ENCODE measurements at regions not wholly inside any gene's neighbourhood (a gene's known extent, or its start where the extent isn't known, plus 50 kb on each side); places are given as distances from the start of the nearest gene placed in this dataset.

- TF ChIP-seq GABPA (IDR thresholded peaks at IDR 0.05; ENCODE audit: low read depth) (no peak), POLR2AphosphoS5 (IDR thresholded peaks at IDR 0.05; ENCODE audit: low read depth) (no peak), SPI1 (IDR thresholded peaks at IDR 0.05; ENCODE audit: borderline replicate concordance, low read depth) (no peak), REST (IDR thresholded peaks at IDR 0.05; ENCODE audit: insufficient replicate concordance, low read depth) (no peak), CTCF (IDR thresholded peaks at IDR 0.05; ENCODE audit: insufficient read depth, low read length) (no peak)
- H3K27me3 ChIP-seq (ENCODE audit: insufficient read depth, poor library complexity, severe bottlenecking): no peaks in the 10 kb centered on the region
- H3K27ac ChIP-seq (replicated peaks): no peak overlapping the region
- H3K4me3 ChIP-seq (replicated peaks; ENCODE audit: insufficient read depth, low read length): no peak overlapping the region
- DNase-seq (ENCODE audit: low read depth in 1 of 2, low spot score in 1 of 2): no peak
These were observed 483.0 kb upstream of the DEPDC1 start for GRCh38 chr1:68979891-68980290.

- no peak overlapping the region for H3K4me3 ChIP-seq (replicated peaks; ENCODE audit: insufficient read depth, low read length)
- TF ChIP-seq POLR2AphosphoS5 (IDR thresholded peaks at IDR 0.05; ENCODE audit: low read depth) (no peak), REST (IDR thresholded peaks at IDR 0.05; ENCODE audit: insufficient replicate concordance, low read depth) (no peak), CTCF (IDR thresholded peaks at IDR 0.05; ENCODE audit: insufficient read depth, low read length) (no peak), SPI1 (IDR thresholded peaks at IDR 0.05; ENCODE audit: borderline replicate concordance, low read depth) (no peak), GABPA (IDR thresholded peaks at IDR 0.05; ENCODE audit: low read depth) (no peak)
- H3K27ac ChIP-seq (replicated peaks): no peak overlapping the region
- DNase-seq (ENCODE audit: low read depth in 1 of 2, low spot score in 1 of 2): no peak
- no peaks in the 10 kb centered on the region for H3K27me3 ChIP-seq (ENCODE audit: insufficient read depth, poor library complexity, severe bottlenecking)
These were observed 487.4 kb upstream of the DEPDC1 start for GRCh38 chr1:68984289-68984688.

GRCh38 chr1:68994096-68994495 is 497.2 kb upstream of the DEPDC1 start:
- DNase-seq (ENCODE audit: low read depth in 1 of 2, low spot score in 1 of 2): no peak
- Histone ChIP-seq H3K27me3 (ENCODE audit: insufficient read depth, poor library complexity, severe bottlenecking) (no peaks in the 10 kb centered on the region), H3K27ac (replicated peaks) (no peak overlapping the region), H3K4me3 (replicated peaks; ENCODE audit: insufficient read depth, low read length) (no peak overlapping the region)
- TF ChIP-seq POLR2AphosphoS5 (IDR thresholded peaks at IDR 0.05; ENCODE audit: low read depth): no peak
- no peak for TF ChIP-seq GABPA (IDR thresholded peaks at IDR 0.05; ENCODE audit: low read depth)
- no peak for TF ChIP-seq SPI1 (IDR thresholded peaks at IDR 0.05; ENCODE audit: borderline replicate concordance, low read depth)
- TF ChIP-seq CTCF (IDR thresholded peaks at IDR 0.05; ENCODE audit: insufficient read depth, low read length): no peak
- no peak for TF ChIP-seq REST (IDR thresholded peaks at IDR 0.05; ENCODE audit: insufficient replicate concordance, low read depth)

Data from HL-60 (cell line).